ENCODE measurements at regions not wholly inside any gene's neighbourhood (a gene's known extent, or its start where the extent isn't known, plus 50 kb on each side); places are given as distances from the start of the nearest gene placed in this dataset.

DNA sequence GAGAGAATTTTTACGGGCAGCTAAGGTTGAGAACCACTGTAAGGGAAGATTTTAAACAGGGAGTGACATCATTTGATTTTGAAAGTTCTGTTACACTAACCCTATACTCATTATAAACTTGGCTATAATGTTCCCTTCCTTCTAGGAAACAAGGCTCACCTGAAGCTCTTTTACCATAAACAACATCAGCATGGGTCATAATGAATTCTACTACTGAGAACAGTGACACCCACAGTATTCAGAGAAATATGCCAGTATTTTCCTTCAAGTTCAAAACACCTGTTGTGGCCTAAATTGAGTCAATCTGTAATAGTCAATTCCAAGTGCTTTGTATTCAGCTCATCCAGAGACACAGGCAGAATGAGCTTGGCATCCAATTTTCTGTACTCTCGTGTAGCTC, 175.3 kb upstream of the STT3B start:
- no peak for DNase-seq

GRCh38 chr3:31358473-31359070, 174.2 kb upstream of the STT3B start:
- DNase-seq, result no peak

- no peak for DNase-seq
Observed at GRCh38 chr3:31361371-31362273, 171.1 kb upstream of the STT3B start.

- DNase-seq, result no peak
Observed at GRCh38 chr3:31364188-31364587, 168.5 kb upstream of the STT3B start.

GRCh38 chr3:31364711-31365110, 168.0 kb upstream of the STT3B start:
- DNase-seq, result no peak

DNA sequence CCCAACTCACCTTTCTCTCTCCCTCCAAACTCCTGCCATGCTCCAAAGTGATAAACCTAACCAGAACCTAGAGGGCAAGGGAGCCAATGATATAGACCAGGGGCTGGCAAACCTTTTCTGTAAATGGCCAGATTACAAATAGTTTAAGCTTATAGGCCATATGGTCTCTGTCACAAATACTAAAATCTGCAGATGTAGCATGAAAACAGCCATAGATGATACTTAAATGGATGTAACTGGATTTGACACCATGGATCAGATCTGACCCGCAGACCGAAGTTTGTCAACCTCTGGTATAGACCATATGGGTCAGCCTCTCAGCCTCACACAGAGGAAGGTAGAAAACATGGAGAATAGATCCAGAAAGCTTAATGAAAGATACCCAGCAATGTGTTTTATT, 165.2 kb upstream of the STT3B start:
- DNase-seq, result no peak

GRCh38 chr3:31369637-31370379, 162.9 kb upstream of the STT3B start:
- DNase-seq, result no peak

- DNase-seq, result no peak
Observed at GRCh38 chr3:31370380-31370666, 162.4 kb upstream of the STT3B start.

GRCh38 chr3:31370681-31371080, 162.0 kb upstream of the STT3B start:
- DNase-seq, result no peak

GRCh38 chr3:31371484-31372177, 161.1 kb upstream of the STT3B start:
- no peak for DNase-seq

DNA sequence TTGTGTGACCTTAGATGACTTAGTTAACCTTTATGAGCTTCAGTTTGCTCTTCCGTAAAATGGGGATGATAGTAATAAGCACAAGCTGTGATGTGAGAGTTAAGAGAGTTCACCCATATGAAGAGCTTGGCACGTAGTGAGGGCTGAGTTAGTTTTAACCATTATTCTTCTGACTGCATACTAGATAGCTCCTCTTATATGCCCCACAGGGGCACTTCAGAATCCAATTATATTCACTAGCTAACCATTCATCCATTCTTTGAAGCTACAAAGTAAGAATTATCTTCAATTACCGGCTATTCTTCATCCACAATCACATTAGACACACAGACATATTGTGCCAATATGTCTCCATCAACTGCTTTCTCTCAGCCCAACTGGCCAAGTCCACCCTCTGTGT, 159.0 kb upstream of the STT3B start:
- no peak for DNase-seq

DNA sequence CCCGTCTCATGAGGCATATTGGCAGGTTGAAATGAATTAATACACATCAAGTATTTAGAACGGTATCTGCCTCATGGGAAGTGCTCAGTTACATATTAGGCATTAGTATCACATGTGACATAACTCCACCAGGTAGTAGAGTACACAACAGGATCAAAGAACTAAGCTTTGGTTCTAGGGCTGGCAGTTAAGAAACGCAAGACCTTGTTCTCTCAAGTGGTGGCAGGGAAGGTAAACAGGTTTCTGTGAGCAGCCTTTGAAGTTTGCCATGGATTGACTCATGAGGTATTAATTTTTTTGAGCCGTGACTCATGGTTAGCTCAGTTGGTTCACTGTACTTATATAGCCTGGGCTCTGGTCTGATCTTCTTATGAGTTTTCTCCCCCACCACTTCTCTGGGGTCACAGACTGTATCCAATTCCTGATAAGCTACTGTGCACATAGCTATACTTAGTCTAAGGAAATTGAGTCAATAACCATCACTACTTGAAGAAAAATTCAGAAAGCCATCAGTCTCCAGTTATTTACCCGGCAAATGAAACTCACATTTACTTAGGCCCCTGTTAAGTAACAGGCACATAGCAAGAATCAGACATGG, 155.6 kb upstream of the STT3B start:
- no peak for DNase-seq

DNA sequence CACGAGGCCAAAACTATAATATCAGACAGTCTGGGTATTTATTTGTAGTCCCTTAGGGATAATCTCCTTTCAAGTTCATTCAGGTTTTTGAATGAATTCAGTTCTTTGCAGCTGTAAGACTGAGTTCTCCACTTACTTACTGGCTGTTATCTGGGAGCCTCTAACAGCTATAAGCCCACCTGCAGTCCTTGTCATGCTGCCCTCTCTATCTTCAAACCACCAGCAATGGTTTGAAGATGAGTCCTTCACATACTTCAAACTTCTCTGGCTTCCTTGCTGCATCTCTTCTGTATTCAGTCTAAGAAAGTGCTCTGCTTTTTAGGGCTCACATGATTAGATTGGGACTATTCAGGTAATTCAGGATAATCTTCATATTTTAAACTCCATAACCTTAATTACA, 154.5 kb upstream of the STT3B start:
- no peak for DNase-seq

GRCh38 chr3:31379598-31379997, 153.1 kb upstream of the STT3B start:
- DNase-seq, result no peak

GRCh38 chr3:31382856-31383255, 149.9 kb upstream of the STT3B start:
- DNase-seq, result no peak

DNA sequence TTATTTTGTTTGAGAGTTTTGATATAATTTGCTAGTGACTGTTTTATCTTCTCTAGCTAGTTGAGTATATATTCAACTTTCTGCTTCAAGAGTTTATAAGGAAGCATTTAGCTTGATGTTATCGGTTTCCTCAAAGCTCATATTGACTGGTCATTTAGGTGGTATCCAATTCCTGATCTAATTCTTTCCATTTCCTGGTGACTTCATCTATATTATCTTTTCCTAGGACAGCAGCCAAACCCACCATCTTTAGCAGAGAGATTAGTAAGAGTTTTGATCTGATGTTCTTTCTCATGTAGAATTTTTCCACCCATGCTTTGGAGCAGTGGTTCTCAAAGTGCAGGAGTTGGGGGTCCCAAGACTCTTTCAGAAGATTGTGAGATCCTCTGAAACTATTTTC, 148.6 kb upstream of the STT3B start:
- no peak for DNase-seq

DNA sequence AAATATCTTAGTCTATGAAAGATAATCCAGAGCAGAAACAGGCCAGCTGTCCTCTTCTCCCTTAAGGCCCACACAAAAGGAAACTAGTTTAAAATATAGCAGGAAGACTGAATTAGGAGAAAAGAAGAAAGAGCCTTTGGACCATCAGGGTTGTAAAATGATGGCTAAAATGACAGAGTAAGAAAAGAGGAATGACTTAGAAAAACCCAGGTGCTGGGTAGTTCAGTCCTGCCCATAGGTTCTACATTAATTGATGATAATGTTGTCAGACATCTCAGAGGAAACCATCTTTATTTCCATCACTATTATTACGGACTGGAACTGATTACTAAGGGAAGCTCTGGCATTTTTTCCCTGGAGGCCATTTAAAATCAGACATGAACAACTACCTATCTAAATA, 142.8 kb upstream of the STT3B start:
- no peak for DNase-seq

- no peak for DNase-seq
Observed at GRCh38 chr3:31390466-31390865, 142.3 kb upstream of the STT3B start.

DNA sequence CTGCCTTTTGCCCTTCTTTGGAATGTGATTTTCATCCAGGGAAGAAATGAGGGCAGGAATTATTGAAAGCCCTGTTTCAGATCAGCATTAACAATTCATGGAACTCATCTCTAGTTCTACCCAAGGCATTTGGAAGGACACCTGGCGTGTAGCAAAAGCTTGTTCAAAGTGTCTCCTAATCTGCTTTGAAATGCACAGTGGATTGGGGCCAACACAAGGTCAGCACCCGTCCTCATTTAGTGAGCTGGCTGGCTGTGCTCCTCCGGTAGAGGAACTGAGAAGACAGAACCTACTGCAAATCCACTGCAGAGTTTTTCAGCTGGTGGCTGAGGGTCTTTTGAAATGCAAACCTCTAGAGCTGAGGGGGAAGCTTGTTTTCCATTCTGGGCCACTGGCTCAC, 141.6 kb upstream of the STT3B start:
- DNase-seq, result no peak

GRCh38 chr3:31392568-31392967, 140.2 kb upstream of the STT3B start:
- no peak for DNase-seq

- DNase-seq, result no peak
Observed at GRCh38 chr3:31399271-31399670, 133.5 kb upstream of the STT3B start.

DNA sequence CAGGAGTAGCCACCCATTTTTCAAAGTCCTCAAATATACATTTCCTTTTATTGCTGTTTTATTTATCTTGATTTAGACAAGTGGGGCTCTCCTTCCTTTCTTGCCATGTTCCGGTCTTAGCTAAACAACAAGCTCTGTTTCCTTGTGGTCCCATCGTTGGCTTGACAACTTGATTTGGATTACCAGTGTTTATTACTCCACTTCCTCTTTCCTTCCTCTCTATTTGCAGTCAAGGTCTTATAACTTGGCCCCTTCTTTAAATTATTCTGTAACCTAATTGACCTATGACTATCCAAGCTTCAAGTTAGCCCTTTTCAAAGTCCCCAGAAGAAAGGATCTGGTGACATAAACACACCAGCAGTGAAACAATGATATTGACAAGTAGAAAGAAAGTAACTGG, 130.6 kb upstream of the STT3B start:
- DNase-seq, result no peak

DNA sequence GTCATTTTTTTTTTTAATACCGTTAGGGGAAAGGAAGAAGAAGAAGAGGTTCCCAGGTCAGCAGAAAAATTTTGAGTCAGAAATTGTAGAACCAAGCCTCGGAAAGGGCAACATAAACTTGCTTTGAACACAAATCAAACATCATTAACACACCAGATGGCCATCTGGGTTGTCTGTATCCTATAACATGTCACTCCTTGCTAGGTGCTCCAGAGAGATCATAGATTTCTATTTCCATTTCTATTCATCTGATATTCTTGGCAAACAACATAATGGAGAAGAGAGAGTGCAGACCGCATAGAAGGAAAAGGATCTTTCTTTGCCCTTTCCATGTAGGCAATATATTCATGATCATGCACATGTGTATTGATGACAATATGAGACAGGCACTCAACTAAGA, 129.5 kb upstream of the STT3B start:
- no peak for DNase-seq
